ENCODE measurements at regions not wholly inside any gene's neighbourhood (a gene's known extent, or its start where the extent isn't known, plus 50 kb on each side); places are given as distances from the start of the nearest gene placed in this dataset.

DNA sequence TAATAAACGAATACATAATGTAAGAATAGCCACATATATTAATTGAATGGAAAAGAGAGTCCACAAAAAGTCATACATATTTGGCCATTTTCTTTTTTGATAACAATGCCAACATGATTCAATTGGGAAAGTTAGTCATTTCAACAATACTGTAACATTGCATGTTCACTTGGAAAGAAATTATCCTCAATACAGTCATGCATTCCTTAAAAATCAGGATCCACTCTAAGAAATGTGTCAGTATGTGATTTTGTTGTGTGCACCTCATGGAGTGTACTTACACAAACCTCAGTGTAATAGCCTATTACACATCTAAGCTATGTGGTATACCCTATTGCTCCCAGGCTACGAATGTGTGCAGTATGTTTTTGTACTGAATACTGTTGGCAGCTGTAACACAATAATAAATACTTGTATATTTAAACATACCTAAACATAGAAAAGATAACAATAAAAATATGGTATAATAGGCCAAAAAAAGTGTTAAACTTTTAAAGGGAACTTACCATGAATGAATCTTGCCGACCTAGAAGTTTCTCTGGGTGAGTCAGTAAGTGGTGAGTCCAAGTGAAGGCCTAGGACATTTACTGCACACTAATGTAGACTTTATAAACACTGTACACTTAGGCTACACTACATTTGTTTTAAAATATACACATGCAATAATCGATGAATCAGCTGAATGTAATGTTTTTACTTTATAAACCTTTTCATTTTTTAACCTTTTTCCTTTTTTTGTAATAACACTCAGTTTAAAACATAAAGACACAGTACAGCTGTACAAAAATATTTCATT, 806.8 kb downstream of the PCDH18 start:
- TF ChIP-seq, protein P1, sequence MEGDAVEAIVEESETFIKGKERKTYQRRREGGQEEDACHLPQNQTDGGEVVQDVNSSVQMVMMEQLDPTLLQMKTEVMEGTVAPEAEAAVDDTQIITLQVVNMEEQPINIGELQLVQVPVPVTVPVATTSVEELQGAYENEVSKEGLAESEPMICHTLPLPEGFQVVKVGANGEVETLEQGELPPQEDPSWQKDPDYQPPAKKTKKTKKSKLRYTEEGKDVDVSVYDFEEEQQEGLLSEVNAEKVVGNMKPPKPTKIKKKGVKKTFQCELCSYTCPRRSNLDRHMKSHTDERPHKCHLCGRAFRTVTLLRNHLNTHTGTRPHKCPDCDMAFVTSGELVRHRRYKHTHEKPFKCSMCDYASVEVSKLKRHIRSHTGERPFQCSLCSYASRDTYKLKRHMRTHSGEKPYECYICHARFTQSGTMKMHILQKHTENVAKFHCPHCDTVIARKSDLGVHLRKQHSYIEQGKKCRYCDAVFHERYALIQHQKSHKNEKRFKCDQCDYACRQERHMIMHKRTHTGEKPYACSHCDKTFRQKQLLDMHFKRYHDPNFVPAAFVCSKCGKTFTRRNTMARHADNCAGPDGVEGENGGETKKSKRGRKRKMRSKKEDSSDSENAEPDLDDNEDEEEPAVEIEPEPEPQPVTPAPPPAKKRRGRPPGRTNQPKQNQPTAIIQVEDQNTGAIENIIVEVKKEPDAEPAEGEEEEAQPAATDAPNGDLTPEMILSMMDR (conservative IDR thresholded peaks at IDR 0.05 in 1 of 2, IDR thresholded peaks at IDR 0.05 in 1 of 2; ENCODE audit: low read depth in 1 of 2, low read length in 2 of 2), result no peak
- TF ChIP-seq EZH2 (IDR thresholded peaks at IDR 0.05; ENCODE audit: low read length, missing control alignments), result no peak

All from fibroblast of lung (primary cell).